ENCODE measurements at regions not wholly inside any gene's neighbourhood (a gene's known extent, or its start where the extent isn't known, plus 50 kb on each side); places are given as distances from the start of the nearest gene placed in this dataset.

DNA sequence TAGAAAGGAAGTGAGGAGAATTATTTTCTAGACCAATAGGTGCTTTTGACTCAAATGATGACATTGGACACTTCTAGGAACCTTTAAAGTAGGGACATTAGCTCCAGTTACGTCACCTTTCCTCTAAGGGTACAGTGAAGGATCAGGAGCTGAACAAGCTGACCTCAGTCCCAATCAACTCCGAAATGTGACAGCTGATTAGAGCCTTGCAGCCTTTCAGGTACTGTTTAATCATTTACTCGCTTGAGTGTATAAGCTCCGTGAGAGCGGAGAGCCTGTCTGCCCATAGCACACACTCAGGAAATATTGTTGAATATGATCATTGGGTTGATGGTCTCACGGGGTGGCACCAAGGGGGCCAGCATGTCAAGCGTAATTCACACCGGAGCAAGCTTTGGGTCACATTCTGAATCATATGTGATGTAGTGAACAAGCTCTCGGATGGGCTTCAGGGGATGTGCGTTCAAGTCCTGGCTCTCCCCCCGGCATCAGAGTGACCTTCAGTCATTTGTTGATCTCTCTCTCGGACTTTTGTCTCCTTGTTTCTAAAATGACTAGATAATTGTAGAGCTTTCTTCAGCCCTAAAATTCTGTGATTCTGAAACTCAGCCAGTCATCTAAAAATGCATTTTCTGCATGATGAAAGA is 141.9 kb downstream of the ZIC5 start:
- TF ChIP-seq, protein P1, sequence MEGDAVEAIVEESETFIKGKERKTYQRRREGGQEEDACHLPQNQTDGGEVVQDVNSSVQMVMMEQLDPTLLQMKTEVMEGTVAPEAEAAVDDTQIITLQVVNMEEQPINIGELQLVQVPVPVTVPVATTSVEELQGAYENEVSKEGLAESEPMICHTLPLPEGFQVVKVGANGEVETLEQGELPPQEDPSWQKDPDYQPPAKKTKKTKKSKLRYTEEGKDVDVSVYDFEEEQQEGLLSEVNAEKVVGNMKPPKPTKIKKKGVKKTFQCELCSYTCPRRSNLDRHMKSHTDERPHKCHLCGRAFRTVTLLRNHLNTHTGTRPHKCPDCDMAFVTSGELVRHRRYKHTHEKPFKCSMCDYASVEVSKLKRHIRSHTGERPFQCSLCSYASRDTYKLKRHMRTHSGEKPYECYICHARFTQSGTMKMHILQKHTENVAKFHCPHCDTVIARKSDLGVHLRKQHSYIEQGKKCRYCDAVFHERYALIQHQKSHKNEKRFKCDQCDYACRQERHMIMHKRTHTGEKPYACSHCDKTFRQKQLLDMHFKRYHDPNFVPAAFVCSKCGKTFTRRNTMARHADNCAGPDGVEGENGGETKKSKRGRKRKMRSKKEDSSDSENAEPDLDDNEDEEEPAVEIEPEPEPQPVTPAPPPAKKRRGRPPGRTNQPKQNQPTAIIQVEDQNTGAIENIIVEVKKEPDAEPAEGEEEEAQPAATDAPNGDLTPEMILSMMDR (optimal IDR thresholded peaks at IDR 0.05 in 1 of 3, IDR thresholded peaks at IDR 0.05 in 1 of 3, conservative IDR thresholded peaks at IDR 0.05 in 1 of 3; ENCODE audit: extremely low read depth in 1 of 3, insufficient read depth in 2 of 3, low read length in 3 of 3), result no peak
- TF ChIP-seq EZH2 (IDR thresholded peaks at IDR 0.05; ENCODE audit: low read length), result no peak
